HG03139 (cell line): ENCODE measurements at regions not wholly inside any gene's neighbourhood (a gene's known extent, or its start where the extent isn't known, plus 50 kb on each side); places are given as distances from the start of the nearest gene placed in this dataset.

Experiments used
- ATAC-seq: cut with Tn5 transposase; IDR thresholded peaks from one replicate; pipeline ENCODE4 v1.9.1; 2021; ENCODE audit not compliant: unreplicated experiment

- no peak for ATAC-seq
Observed at GRCh38 chr4:67236788-67237187, 308.5 kb downstream of the CENPC start.

GRCh38 chr4:67236318-67236717, 309.0 kb downstream of the CENPC start:
- no peak for ATAC-seq

DNA sequence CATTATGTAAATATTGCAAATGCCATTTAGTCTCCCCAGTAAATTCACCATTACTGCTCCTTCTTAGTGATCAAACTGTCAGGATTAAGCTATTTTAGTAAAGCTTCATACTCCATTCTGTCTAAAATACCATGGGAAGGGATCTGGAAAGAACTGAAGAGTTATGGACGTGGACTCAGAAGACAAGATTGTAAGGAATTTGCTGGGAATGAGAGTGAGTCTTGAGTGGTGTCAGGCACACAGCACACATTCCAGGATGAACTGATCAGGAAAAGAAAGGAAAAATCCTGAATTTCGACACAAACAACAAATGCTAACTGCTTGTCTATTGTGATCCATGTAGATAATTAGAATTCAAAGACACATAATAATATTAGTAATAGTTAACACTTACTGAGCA, 311.0 kb downstream of the CENPC start:
- no peak for ATAC-seq

GRCh38 chr4:67229148-67229547, 316.2 kb downstream of the CENPC start:
- no peak for ATAC-seq

DNA sequence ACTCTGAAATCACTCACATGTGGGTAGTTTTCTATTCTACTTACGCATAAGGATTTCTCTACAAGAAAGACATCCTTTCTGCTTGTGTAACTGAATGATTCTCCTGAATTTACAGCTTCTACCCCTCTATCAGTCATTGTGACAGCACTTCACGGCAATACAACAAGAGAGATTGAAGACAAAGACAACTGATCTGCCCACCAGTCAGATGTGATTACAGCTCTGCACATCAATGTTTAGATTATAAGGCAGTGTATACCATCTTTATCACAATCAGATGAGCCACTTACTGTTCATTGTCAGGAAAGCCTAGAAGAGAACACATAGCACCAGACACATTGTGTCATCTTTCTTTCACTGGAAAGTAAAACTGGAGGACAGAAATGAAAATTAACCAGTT, 324.4 kb downstream of the CENPC start:
- ATAC-seq: no peak

DNA sequence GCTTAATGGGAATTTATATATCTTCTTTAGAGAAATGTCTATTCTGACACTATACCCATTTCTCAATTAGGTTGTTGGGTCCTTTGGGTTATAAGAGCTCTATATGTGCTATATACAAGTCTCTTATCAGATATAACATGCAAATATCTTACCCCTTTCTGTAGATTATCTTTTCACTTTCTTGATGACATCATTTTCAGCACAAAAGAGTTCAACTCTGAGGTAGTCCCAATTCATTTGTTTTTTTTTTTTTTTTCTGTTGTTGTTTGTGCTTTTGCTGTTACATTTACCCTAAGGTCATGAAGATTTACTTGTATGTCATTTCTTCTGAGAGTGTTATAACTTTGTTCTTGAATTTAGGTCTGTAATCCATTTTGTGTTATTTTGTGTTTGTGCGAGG, 326.4 kb downstream of the CENPC start:
- no peak for ATAC-seq

- ATAC-seq: no peak
Observed at GRCh38 chr4:67207941-67208441, 337.3 kb downstream of the CENPC start.

- ATAC-seq: no peak
Observed at GRCh38 chr4:67204441-67204840, 340.9 kb downstream of the CENPC start.

DNA sequence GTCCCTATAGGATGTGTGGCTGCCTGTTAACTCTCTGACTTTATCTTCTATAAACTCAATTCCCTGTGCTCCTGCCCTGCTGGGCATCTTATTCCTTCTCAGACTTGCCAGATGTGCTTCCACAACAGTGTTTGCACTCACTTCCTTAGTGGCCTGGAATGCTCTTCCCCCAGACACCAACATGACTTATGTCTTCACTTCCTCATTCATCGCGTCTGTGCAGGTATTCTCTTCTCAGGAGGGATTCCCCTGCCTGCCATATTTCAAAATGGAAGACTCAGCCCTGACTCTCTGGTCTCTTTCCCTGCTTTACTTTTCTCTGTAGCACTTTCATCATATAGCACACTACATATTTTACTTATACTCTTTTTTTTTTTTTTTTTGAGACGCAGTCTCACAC, 344.0 kb downstream of the CENPC start:
- no peak for ATAC-seq

DNA sequence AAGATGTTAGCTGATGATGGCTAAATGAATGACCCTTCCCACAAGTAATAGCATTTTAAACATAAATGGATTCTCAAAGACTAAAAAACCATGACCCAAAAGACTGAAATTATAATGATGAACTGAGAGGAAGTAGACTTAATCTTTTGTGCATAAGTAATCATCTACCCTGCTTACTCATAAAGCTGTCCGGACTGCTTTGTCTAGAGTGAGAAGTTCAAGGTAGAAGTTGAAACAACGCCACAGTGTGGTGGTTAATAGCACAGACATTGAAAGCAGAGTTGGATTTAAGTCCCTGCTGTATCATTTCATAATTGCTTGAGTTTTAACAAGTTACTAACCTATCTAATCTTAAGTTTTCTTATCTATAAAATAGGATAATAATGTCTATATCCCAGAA, 346.6 kb downstream of the CENPC start:
- ATAC-seq: no peak

- ATAC-seq: no peak
Observed at GRCh38 chr4:67167849-67168248, 377.5 kb downstream of the CENPC start.

GRCh38 chr4:67162690-67163089, 382.6 kb downstream of the CENPC start:
- no peak for ATAC-seq

DNA sequence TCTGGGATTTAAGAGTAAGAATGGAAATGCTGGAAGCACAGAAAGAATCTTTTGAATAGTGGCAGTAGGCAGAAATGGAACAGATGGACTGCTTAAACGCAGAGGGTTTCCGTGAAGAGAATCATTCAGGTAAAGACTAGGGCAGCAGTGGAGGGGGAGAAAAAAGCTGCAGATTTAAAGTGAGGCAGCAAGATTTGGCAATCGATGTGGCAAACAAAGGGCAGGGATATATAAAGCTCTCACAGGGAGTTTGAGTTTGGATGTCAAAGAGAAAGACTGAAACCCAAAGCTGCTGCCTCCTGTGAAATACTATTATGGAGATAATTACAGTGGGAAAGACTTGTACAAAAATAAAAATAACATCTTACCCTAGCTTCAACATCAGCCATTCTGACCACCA, 384.0 kb downstream of the CENPC start:
- ATAC-seq: no peak

- no peak for ATAC-seq
Observed at GRCh38 chr4:67160394-67160793, 384.9 kb downstream of the CENPC start.

DNA sequence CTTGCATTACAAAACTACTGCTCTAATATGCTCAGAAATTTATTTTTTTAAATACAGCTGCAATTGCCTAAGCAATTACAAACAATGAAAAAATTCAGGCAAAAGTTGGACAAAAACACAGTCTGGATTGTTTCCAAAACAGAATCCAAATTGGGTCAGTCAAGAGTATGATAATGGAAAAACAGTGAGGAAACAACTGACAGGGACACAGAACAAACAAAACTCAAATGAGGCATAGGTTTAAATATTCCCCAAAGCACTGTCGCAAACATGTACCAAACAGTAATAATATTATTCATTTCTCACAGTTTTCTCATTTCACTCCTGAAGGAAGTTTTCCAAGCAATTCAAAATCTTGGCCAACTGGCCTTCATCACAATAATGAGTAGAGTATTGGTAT, 386.6 kb downstream of the CENPC start:
- no peak for ATAC-seq

- ATAC-seq: no peak
Observed at GRCh38 chr4:67152976-67153375, 392.3 kb downstream of the CENPC start.

DNA sequence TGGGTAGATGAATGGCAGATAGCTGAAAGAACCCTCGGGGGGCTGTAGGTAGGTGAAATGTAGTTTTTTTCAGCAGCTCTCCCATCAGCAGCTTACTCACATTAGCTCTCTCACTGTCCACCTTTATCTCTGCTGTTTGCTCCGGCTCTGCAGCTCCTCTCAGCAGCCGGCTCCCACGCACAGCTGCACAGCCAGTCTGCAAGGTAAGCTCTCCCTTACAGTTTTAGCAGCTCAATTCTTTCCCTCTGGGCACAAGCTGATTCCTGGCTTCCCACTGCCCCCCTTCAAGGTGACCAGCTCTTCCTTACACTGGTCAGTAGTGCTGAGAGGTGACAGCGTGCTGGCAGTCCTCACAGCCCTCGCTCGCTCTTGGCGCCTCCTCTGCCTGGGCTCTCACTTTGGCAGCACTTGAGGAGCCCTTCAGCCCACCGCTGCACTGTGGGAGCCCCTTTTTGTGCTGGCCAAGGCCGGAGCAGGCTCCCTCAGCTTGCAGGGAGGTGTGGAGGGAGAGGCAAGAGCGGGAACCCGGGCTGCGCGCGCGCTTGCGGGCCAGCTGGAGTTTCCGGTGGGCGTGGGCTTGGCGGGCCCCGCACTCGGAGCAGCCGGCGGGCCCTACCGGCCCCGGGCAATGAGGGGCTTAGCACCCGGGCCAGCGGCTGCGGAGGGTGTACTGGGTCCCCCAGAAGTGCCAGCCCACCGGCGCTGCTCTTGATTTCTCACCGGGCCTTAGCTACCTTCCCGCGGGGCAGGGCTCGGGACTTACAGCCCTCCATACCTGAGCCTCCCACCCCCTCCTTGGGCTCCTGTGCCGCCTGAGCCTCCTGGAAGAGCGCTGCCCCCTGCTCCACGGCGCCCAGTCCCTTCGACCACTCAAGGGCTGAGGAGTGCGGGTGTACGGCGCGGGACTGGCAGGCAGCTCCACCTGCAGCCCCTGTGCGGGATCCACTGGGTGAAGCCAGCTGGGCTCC, 393.6 kb downstream of the CENPC start:
- ATAC-seq: no peak

DNA sequence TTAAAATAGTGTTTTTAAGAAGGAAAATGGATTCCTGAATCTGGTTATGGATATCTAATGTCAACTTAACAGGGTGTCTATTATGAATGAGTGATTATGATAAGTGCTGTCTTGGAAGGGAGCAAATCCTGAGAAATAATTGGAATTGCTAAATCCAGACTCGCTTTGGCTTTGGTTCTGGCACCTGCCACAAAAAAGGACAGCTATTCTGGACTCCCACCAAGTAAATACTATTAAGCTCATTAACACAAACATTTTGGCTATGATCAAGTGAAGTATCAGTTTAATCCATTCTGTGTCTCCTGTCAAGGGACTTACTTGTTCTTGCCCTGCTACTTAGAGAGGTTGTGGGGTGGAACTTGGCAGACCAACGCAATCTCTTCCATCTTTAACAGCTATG, 403.7 kb downstream of the CENPC start:
- ATAC-seq: no peak

DNA sequence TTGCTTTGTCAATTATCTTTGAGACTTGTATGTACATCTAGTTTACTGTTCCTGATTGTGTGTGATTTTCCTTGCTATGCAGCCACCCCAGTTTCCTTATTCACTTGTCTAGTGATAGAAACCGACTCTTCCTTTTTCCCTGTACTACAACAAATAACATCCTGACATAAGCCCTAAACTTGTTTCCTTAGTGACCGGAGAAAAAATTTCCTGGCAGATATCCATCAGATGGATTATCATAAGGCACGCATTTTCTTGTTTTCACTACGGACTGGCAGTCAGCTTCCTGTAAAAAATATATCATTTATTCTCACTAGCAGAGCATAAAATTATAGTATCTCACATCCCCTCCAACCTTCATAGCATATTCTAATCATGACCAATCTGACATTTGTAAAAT, 410.7 kb downstream of the CENPC start:
- ATAC-seq: no peak

DNA sequence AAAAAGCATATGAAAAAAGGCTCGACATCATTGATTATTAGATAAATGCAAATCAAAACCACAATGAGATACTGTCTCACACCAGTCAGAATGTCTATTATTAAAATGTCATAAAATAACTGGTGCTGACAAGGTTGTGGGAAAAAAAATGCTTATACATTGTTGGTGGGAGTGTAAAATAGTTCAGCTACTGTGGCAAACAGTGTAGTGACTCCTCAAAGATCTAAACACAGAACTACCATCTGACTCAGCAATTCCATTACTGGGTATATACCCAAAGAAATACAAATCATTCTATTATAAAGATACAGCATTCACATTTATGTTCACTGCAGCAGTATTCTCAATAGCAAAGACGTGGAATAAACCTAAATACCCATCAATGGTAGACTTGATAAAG, 412.1 kb downstream of the CENPC start:
- ATAC-seq: no peak

DNA sequence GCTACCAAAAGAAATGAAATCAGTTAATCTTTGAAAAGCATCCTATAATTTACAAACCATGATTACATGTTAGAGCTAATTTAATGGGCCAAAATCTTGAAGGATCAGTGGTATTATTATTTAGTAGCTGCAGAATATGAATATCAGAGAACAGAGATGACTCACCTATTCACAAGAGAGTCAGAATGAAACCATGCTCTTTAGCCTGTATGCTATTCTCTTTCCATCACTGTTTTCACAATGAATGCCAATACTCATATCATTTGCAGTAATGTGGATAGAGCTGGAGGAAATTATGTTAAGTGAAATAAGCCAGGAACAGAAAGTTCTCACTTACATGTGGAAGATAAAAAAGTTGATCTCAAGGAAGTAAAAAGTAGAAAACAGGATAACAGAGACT, 414.1 kb downstream of the CENPC start:
- peak; percentile 79 for ATAC-seq

DNA sequence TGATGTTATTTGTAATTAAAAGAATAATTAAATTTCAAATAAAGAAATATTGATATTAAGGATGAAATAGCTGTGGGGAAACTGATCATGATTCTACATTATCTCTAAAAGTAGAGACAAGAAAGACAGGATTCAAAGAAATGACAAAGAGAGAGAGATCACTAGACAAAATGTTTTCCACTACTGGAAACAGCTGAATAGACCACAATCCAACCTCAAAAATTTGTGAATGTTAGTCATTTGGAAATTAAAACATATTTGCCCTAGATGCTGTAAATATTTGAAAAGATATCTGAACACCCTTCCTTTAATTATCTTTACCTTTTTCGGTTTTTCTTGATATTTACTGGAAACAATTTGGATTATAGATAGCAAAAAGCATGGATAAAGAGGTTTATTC, 414.9 kb downstream of the CENPC start:
- no peak for ATAC-seq

- ATAC-seq: no peak
Observed at GRCh38 chr4:67126570-67126969, 418.7 kb downstream of the CENPC start.
